GM21825 (cell line): ENCODE measurements at regions not wholly inside any gene's neighbourhood (a gene's known extent, or its start where the extent isn't known, plus 50 kb on each side); places are given as distances from the start of the nearest gene placed in this dataset.
A peak's percentile ranks its signal among the peaks of the same experiment; 100 is the strongest.

Source experiments
- ATAC-seq: cut with Tn5 transposase; IDR thresholded peaks from one replicate; pipeline ENCODE4 v1.9.1; 2021; ENCODE audit warnings: mild to moderate bottlenecking, moderate library complexity; ENCODE audit not compliant: unreplicated experiment

- ATAC-seq: no peak
Measured at GRCh38 chr6:18920701-18921100, 533.6 kb downstream of the RNF144B start.

GRCh38 chr6:18931086-18931485 lies 543.9 kb downstream of the RNF144B start:
- no peak for ATAC-seq

- no peak for ATAC-seq
Measured at GRCh38 chr6:18958146-18958545, 571.0 kb downstream of the RNF144B start.

GRCh38 chr6:18961566-18961965 lies 574.4 kb downstream of the RNF144B start:
- ATAC-seq: no peak

GRCh38 chr6:18962361-18962905 lies 575.3 kb downstream of the RNF144B start:
- no peak for ATAC-seq

- no peak for ATAC-seq
Measured at GRCh38 chr6:18963439-18963838, 576.3 kb downstream of the RNF144B start.

GRCh38 chr6:18973251-18973650 lies 586.1 kb downstream of the RNF144B start:
- no peak for ATAC-seq

GRCh38 chr6:18976091-18976490 lies 588.9 kb downstream of the RNF144B start:
- no peak for ATAC-seq

- no peak for ATAC-seq
Measured at GRCh38 chr6:18976966-18977365, 589.8 kb downstream of the RNF144B start.

GRCh38 chr6:18978337-18979128 lies 591.4 kb downstream of the RNF144B start:
- ATAC-seq: no peak

- ATAC-seq: no peak
Measured at GRCh38 chr6:18985061-18985460, 597.9 kb downstream of the RNF144B start.

- no peak for ATAC-seq
Measured at GRCh38 chr6:18985996-18986395, 598.8 kb downstream of the RNF144B start.

- ATAC-seq: no peak
Measured at GRCh38 chr6:18988636-18989035, 601.5 kb downstream of the RNF144B start.

- peak; percentile 91 for ATAC-seq
Measured at GRCh38 chr6:18990059-18990978, 603.2 kb downstream of the RNF144B start.

- ATAC-seq: peak; percentile 95
Measured at GRCh38 chr6:18997375-18997826, 610.3 kb downstream of the RNF144B start.

- no peak for ATAC-seq
Measured at GRCh38 chr6:19002976-19003560, 615.9 kb downstream of the RNF144B start.

- no peak for ATAC-seq
Measured at GRCh38 chr6:19004176-19004575, 617.0 kb downstream of the RNF144B start.

GRCh38 chr6:19009769-19010168 lies 622.6 kb downstream of the RNF144B start:
- no peak for ATAC-seq

GRCh38 chr6:19013026-19013705 lies 626.0 kb downstream of the RNF144B start:
- ATAC-seq: no peak

GRCh38 chr6:19024737-19025136 lies 637.6 kb downstream of the RNF144B start:
- no peak for ATAC-seq

- no peak for ATAC-seq
Measured at GRCh38 chr6:19028201-19028600, 641.1 kb downstream of the RNF144B start.
